DMS114 treated with DMSO at 0.1 percent for 48 hours (cell line): ENCODE measurements at regions not wholly inside any gene's neighbourhood (a gene's known extent, or its start where the extent isn't known, plus 50 kb on each side); places are given as distances from the start of the nearest gene placed in this dataset.
"Not testable (repeated sequence)": the region's sequence is repeated elsewhere in the genome, so short reads cannot be mapped to it uniquely, and the experiment has no call there.

Experiments used
- DNase-seq: peaks from one replicate; lab custom pipeline; 2025; ENCODE audit not compliant: unreplicated experiment; lab: John Stamatoyannopoulos, UW

DNA sequence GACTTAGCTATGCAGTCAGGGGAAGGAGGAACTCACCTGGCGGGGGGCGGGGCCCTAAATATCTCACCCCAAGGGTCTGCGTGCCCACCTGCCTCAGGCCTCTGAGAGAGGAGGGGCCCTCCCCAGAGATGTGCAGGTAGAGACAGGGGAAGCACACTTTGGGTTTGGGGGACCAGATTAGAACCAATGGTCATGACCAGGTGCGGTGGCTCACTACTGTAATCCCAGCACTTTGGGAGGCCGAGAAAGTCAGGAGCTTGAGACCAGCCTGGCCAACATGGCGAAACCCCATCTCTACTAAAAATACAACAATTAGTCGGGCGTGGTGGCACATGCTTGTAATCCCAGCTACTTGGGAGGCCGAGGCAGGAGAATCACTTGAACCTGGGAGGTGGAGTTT lies 246.4 kb upstream of the TCERG1L start:
- not testable (repeated sequence) for DNase-seq

DNA sequence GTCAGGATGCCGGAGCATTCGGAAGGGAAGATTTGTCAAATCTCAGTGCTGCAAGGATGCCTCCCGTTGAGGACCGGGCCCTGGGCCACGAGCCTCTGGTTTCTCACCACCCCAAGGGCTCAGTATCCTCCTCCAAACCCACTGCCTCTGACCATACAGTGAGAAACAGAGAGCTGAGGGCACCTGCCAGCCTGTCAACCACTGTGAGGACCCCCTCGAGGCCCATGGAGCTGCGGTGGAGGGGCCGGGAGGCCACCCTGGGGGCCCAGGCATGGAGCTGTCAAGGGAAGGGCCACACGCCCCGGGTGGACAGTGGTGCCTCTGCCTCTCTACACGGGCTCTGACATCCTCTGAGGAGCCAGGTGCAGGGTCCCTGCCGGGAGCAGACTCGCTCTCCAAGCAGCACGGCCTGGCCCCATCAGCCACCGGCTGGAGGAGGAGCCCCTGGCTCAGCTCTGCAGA lies 248.0 kb upstream of the TCERG1L start:
- DNase-seq: no peak

DNA sequence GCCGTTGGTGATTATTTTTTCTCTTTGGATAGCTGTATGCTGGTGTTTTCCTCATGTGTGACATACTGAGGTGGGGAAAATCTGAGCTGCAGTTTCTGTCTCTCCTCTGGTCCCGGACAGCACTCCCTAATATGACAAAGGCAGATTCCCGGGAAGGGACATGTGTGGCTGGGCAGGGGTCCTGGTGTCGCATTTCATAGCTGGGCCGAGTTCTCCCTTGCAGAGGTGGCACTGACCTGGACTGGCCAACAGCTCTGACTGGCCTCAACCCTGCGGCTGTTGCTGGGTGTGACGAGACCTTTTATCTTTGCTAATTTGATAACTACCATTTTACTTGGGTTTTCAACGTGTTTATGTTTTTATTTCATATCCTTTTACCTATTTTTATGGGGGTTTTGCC lies 248.6 kb upstream of the TCERG1L start:
- no peak for DNase-seq

DNA sequence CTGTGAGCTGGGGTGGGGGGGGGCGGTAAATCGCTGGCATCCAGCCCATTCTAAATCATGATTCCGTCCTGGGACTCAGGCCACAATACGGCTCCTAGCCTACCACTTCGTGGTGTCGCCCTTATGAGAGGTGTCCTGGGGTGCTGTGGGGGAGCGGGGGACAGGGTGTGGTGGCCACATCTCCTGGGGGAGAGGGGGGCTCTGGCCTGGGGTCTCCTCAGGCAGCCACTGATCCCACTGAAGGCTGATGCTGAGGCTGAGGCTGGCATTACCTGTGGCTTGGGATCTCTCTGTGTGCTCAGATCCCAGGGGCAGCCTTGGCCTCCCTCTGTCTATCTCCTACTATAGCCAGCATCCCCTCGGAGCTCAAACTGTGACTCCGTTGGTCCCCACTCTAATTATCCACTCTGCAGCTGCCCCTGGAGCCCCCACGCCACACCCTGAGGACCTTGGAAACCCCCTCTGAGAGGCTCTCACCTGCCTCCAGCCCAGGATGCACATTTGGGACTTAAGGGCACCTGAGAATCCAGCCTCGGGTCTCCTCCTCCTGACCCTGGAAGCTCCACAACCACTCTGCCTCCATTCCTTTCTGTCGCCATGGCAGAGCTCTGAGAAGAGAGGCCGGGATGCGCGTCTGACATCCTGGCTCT lies 249.3 kb upstream of the TCERG1L start:
- DNase-seq: no peak

DNA sequence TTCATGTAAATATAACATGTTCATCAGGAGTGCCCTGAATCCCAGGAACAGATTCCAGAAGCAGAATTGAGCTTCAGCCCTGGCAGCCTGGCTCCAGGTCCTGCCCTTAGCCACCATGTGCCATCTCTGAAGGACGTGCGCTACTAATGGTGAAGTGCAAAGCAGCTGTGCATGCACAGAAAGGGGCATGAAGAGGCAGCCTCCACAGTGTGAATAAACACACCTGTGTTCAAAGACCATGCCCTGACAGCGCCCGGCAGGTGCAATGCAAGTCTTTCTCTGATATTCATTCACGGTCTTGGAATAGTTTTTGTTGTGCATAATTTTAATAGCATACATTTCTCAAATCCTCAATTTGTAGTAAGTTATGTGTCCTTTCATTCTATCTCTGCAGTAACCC lies 250.4 kb upstream of the TCERG1L start:
- no peak for DNase-seq

DNA sequence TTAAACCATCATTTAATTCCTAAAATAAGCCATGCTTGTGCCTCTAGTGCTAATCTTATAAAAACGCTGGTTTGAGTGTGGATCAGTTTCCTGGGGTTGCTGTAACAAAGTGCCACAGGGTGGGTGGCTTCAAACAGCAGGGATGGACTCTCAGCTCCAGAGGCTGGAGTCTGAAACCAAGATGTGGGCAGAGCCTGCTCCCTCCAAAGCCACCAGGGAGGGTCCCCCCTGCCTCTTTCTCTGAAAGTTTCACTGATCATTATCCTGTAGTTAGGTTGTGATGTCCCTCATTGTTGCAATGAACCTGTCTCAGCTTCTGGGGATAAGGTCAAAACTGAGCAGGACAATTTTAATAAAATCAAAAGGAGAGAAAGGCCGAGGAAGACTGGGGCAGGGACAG lies 251.9 kb upstream of the TCERG1L start:
- no peak for DNase-seq

DNA sequence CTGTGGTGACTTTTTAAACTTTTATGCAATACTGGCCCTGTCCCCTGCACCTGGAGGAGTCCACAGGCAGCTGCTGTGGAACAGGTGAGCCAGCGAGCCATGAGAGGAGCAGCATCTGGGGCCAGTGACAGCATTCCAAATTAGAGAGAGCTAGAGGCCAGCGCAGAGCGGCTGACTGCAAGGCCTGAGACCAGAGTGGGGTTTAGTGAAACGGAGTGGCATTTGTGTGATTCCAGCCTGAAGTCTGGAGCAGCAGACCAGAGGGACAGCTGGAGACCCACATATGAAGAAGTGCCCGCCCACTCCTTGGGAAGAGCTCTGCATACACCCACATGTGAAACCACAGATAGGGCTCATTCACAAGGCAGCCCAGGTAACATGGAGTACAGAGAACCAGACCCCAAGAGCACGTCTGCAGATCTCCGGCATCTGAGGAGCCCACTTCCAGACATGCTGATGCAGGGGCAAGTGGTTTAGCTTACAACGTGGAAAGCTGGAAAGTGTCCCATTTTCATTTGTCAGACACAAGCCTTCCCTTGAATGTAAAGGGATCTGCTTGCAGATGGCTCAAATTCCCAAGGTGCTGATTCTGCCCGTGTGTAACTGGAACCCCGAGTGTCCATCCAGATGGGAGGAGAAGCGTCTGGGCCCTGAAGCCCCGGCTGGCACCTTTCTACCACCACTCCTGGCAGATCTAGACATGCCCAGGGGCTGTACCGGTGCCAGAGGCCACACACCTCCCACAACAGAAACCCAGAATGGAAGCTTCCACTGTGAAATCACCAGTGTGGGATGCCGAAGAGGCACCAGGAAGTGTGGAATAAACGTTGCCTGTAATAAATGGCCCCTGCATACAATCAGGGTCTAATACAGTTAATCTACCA lies 256.0 kb upstream of the TCERG1L start:
- no peak for DNase-seq

DNA sequence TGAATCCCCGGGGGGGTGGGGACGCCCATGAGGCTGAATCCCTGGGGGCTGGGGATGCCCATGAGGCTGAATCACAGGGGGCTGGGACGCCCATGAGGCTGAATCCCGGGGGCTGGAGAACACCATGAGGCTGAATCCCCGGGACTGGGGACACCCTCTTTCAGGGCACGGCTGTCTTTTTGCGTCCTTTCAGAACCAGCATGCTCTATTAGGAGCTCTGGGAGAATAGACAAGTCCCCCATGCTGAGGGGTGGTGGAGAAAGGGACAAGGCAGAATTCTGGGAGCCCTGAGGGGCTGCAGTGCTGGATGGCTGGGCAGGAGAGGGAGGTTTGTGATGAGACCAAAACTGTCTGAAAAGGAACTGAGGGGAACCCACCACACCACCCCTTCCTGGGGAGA lies 257.3 kb upstream of the TCERG1L start:
- no peak for DNase-seq

DNA sequence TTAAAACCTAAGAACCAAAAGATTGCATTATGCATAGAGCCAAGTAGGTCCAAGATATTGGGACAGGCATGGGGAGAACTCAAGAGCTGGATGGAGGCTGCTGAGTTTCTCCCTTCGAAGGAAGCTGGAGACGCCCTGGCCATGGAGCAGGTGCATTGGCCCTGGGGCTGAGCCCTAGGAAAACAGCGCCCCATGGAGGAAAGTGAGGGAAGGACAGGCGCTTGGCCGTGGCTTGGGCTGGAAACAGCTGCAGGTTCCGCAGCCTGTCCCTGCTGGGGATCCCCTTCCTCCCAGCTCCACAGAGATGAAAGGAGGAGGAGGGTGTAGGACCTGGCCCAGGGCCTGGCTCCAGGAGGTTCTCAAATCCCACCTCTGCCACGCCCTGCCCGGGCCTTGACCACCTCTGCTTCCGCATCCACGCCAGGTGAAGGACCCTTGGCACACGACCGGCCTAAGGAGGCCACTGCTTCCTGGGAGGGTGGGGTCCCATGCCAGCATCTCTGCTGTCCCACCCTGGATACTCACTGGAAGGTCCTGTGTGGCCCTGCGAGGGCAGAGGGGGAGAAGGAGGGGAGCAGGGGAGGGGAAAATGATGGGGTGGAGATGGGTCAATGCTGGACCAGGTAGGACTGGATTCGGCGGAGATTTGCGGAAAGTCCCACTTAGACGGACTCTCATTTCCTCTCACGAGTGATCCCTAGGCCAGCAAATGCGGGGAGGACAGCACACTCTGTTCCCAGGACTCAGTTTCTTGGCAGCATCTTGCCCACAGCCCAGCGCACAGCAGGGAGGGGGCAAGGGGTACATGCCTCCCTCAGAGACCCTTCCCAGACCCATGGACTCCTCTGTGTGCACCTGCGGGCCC lies 258.6 kb upstream of the TCERG1L start:
- DNase-seq: no peak

DNA sequence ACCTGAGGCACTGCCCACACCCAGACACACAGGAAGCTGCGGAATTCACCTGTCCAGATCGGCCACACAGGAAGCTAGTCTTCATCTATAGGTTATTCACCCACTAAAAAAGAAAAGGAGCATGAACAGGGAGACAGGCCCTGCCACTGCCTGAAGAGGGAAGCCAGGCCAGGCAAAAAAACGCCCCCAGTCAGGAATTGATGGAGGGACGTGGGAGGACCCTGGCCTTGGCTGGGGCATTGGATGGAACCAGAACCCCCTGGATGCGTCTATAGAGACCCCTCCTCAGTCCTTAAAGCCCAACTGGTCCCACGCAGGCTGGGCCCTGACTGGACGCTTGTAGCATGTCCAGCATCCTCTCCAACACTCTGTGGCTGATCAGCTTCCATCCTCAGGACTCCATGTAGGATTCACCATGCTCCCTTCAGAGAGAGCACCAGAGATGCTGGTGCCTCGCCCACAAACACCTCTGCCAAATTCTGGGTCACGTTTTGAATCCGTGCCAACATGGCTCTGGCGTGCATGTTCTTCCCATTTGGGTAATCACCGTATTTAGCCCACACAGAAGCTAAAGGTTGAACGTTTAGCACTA lies 259.3 kb upstream of the TCERG1L start:
- no peak for DNase-seq

DNA sequence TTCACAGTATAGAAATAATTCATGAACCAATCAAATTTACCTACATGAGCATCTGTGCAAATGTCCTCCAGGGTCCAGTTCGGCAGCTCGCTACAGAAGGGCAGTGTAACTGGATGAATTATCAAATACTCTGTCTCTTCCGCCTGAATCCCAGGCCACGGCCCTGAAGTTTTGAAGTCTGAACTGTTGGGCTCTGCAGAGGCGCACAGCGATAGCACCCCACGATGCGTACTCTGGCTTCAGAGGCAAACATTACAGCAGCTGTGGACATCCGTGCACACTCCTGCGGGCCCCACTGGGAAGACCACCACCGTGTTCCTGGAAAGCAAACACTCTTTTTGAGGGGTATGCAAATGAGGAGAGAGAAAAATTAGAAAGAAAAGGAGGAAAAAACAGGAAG lies 259.8 kb upstream of the TCERG1L start:
- DNase-seq: no peak

DNA sequence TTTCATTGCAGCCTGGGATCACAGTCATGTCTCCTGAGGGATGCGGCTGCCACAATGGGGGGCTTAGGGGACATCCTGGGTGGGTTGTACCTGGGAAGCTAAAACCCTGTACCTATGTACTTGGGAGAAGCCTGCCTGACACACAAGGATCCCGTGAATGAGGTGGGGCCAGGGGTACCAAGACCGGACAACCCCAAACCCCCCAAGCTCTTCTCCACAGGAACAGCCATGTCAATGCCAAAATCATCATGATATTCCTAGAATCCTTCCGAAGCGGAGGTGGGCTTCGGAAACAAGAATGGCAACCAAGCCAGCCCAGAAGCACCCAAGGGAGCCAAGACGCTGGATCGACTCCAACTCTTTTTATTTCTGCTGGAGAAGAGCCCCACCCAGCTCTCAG lies 260.3 kb upstream of the TCERG1L start:
- DNase-seq: no peak

DNA sequence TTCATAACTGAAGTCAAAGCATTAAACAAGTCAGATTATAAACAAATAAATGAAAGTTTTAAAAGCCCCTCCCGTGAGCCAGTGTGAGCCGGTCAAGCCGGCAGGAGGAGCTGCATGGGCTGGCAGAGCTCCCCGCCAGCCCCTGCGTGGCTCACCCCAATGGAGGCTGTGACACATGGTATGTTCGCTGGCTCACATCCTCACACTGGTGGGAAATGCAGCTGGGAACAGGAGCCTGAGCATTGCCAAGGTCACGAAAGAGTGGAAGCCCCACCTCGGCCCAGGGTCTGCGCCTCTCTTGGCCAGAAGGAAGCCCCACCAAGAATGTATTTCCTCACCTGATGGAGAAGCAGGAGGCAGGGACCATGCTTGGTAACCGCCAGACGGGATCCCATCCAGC lies 261.7 kb upstream of the TCERG1L start:
- DNase-seq: no peak

DNA sequence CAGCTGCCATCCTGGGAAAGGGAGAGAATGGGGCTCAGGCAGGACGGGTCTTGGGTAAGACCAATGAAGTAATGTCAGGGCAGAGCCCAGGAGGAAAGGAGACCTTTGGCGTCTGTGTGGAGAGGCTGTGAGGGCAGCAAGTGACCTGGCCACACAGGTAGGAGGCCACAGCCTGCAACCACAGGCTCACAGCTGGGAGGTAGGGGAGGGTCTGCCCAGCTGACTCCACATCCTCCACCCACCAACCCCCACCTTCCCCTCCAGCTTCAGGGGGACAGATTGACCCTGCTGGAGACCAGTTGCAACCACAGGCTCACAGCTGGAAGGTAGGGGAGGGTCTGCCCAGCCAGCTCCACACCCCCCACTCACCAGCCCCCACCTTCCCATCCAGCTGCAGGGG lies 262.2 kb upstream of the TCERG1L start:
- DNase-seq: no peak

DNA sequence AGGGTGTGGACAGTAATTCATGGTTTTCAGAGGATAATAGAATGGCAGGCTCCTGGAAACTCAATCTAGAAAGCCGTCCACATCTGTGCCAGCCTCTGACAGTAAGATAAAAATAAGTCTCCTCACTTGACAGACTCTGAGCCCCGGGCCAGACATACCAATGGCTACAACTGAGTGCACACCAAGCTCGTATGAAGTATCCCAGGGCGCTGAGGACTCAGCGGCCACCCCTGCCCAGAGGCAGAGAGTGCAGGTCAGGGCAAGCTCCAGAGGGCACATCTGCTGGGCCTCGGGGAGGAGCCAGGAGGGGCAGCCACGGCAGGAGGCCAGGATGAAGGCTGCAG lies 262.8 kb upstream of the TCERG1L start:
- no peak for DNase-seq

DNA sequence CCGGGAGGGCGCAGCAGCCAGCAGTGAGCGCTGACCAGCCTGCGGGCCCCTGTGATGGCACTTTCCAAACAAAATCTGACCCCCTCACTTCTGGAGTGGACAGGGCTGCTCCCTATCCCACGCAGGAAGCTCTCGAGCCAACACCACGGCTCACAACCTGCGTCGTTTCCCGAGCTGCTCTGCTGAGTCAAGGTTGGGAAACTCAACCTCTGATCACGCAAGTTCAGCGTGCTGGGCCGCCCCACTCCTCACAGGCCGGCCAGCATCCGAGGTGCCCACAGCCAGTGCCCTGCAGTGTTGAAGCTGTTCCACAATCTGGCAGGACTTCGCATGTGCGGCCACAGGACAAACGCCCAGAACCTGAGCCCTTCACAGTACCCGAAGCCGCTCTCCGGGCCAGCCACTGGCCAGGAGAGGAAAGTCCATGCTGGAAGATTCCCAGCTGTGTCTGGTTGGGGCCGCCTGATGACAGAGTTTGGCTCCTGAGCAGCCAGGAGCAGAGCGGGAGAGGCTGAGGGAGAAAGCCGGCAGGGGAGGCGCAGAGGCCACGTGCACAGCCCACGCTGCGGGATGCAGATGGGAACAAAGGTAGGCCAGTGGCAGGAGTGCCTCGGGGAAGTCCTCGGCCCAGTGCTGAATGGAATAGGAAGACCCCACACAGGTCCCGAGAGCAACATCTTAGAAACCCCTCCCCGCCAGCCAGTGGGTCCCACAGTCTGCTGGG lies 263.3 kb upstream of the TCERG1L start:
- no peak for DNase-seq

DNA sequence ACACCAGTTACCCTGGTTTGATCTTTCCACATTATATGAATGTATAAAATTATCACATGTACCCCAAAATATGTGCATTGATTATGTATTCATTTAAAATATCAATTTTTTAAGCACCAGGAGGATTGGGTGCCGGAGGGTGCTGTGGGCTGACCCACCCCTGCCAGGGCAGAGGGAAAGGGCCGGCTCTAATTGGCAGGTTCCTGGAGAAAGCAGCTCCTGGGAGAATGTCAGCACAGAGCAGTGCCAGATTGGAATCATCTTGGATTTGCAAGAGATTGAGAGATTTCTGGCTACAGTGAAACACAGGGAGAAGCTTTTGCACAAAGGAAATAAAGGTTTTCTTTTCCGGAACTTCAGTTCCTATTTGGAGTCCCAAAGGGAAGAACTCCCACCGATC lies 264.4 kb upstream of the TCERG1L start:
- DNase-seq: no peak

DNA sequence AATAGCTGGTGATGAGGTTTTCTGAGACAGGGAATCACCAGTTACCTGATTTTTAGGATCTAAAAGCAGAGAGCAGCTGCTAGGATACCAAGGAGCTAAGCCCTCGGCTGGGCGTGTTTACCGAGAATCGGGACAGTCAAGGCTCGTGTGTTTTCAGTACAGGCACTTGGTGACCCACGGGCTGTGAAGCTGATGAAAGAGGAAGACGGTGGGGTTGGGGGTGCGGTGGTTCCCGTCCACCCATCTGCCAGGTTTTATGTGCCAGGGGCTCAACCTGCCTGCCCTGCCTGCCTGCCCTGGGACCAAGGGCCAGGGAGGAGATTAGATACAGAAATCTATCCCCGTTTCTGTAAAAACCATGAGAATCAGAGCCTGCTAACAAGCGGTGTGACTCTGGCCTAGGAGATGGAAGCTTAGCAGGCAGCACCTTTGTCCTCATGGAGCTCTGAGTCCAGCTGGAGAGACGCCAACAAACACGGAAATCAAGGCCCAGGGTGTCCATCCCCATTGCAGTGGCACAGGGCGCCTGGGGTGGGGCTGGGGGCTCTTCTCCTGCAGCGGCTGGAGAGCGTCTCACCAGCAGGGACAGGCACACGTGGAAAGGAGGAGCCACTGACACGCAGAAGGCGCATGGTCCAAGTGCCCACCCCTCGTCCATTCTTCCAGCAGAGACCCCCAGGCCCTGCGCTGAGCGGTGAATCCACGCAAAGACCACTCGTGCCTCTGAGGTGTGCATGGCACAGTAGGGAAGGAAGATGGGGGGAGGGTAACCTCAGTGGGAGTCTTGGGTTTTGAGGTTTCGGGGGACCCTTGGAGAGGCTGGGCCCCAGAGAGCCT lies 265.0 kb upstream of the TCERG1L start:
- DNase-seq: no peak

DNA sequence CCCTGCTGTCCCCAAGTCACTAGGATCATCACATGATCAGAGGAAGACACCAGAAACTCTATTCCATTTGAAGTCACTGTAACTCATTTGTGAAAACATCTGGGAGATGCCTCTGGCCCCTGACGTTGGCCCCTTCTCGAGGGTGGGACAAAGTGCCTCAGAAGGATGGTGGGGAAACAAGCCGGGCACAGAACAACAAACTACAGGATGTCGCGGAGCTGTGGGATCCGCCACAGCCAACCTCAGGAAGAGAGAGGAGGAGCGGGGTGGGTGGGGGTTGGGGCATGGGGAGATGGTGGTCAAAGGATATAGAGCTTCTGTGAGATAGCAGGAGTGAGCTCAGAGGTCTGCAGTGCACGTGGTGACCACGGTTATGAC lies 265.6 kb upstream of the TCERG1L start:
- DNase-seq: no peak
